Activated gamma-delta T cell treated with Interleukin-2 at 50 U/mL for 16 hours (primary cell): ENCODE measurements at regions not wholly inside any gene's neighbourhood (a gene's known extent, or its start where the extent isn't known, plus 50 kb on each side); places are given as distances from the start of the nearest gene placed in this dataset.

Experiments
- DNase-seq: peaks from one replicate; pipeline ENCODE4 v3.0.0-alpha.2; 2020

DNA sequence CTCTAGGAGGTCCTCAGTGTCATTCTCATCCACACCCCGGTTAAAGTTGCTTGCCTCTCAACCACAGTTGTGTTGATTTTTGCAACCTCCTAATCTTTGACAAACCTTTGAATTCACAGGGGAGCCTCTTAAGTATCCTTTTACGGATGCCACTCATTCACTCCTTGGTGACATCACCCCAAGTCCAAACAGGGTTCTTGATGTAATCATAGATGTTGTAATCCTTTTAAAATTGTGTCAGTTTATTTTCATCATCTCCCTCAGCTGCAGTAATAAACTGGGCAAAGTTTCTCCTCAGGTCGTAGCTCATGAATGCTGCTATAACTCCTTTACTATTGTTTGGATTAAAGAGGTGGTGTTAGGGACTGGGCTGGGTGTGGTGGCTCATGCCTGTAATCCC lies 637.2 kb upstream of the NUDT12 start:
- no peak for DNase-seq

DNA sequence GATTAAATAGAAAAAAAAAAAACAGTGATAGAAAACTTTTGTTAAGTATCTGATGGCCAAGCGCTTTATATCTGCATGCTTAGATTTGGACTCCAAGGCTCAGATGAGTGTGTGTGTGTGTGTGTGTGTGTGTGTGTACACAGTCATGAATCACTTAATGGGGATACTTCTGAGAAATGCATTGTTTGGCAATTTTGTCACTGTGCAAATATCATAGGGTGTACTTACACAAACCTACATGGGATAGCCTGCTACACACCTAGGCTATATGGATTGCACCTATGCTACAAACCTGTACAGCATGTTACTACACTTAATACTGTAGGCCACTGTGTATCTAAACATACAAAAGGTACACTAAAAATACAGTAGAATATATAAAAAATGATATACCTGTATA lies 635.6 kb upstream of the NUDT12 start:
- no peak for DNase-seq

GRCh38 chr5:104189909-104190308 lies 627.3 kb upstream of the NUDT12 start:
- DNase-seq, result no peak

DNA sequence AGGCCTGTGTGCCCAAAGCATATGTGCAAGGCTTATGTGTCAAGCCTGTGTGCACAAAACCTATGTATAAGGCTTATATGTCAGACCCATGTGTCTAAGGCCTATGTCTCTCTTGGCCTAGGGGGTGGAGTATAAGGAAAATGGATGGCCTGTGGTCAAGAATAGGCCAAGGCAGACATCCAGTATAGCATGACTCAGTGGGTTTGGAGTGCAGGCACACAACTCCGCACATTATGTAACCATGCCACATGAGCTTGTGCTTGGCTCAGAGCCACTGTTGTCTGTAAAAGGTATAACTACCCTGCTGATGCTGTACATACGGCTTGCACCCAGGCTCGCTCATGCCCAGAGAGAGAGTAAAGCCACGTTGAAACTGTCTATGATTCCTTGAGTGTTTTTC lies 626.4 kb upstream of the NUDT12 start:
- DNase-seq, result no peak

- DNase-seq, result no peak
Measured at GRCh38 chr5:104187656-104188055, 625.1 kb upstream of the NUDT12 start.

- no peak for DNase-seq
Measured at GRCh38 chr5:104186510-104186909, 623.9 kb upstream of the NUDT12 start.

GRCh38 chr5:104186100-104186499 lies 623.5 kb upstream of the NUDT12 start:
- no peak for DNase-seq

DNA sequence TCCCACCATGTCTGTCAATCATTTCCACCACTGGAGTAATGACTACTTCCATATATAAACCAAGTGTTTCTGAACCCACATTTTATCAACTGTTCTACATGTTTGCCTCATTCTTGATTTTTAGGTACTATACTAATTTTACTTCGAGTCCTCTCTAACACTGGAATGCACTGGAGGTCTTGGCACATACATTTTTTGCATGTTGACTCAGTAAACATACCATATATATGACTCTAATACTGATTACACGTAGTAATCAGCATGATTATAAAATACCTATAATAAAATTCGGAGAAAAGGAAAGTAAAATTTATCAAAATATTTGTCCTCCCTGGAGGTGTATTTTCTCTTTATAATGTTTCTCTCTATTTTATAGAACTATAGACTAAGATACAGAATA lies 621.7 kb upstream of the NUDT12 start:
- no peak for DNase-seq

- DNase-seq, result no peak
Measured at GRCh38 chr5:104178829-104179456, 616.4 kb upstream of the NUDT12 start.

DNA sequence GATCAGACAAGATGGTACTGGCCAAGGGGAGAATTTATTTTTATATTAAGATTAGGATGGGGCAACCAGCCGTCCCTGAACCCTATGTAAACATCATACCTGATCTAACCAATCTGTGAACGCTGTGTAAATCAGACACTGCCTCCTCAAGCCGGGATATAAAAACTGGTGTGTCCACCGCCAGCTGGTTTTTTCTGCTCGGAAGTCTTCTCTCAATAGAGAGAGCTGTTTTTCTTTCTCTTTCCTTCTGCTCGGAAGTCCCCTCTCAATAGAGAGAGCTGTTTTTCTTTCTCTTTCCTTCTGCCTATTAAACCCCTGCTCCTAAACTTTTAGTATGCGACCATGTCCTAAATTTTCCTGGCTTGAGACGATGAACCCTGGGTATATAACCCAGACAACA lies 615.5 kb upstream of the NUDT12 start:
- DNase-seq, result no peak

- DNase-seq, result no peak
Measured at GRCh38 chr5:104177651-104178050, 615.1 kb upstream of the NUDT12 start.

- no peak for DNase-seq
Measured at GRCh38 chr5:104172976-104173375, 610.4 kb upstream of the NUDT12 start.

DNA sequence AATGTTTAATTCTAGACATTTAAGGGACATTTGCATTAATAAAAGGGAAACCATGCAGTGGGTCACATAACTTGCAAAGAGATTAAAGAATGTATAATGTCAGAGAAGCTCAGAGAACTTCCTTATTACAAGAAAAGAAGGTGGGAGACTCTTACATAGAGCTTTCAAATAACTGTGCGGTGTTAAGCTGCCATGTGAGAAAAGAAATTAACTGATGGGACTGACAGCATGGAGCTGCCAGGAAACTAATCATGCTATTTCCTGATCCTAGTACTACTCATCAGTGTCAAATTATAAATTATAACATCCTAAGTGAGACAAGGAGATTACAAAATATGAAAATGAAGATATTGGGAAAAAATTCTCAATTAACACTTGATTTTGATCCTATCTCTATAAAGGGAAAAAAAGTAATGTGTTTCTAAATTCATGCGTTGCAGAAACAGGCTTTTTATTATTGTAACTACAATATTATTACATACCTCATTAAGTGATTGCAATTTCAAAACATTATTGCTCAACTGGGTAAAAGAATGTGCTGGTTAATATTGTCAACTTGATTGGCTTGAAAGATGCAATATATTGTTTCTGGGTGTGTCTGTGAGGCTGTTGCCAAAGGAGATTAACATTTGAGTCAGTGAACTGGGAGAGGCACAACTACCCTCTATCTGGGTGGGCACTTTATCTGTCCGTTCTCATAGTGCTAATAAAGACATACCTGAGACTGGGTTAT lies 609.5 kb upstream of the NUDT12 start:
- no peak for DNase-seq

DNA sequence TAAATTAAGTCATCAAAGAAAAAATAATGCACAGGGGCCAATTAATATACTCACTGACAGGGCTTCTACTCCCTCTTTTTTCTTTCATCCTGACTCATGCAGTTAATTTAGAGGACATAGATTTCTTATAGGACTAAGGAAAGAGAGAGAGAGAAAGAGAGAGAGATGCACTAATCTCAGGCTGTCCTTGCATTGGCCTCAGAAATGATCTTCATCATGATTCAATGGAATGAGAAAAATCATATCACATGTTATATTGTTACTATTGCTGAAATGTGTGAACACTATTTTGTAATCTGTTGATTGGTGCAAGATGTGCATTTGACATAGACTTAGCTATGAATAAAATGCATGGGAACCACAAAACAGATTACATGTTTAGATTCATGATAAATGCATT lies 608.3 kb upstream of the NUDT12 start:
- no peak for DNase-seq

DNA sequence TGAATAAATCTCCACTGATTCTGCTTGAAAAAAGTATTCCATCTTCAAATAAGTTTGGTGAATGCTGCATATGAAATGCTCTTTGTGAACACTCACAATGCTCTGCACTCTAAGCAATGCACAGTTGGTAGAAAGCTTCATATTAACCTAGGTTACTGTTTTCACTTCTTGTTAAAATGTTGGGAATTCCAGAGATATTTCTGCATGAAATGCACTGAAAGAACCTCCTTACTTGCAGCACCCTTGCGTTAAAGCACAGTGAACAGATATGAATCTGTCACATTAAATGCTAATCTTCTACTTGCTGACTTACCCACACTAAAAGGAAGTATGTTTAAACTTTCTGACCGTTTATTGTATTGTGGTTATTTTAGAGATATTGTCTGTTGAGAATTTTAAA lies 584.1 kb upstream of the NUDT12 start:
- DNase-seq, result no peak

DNA sequence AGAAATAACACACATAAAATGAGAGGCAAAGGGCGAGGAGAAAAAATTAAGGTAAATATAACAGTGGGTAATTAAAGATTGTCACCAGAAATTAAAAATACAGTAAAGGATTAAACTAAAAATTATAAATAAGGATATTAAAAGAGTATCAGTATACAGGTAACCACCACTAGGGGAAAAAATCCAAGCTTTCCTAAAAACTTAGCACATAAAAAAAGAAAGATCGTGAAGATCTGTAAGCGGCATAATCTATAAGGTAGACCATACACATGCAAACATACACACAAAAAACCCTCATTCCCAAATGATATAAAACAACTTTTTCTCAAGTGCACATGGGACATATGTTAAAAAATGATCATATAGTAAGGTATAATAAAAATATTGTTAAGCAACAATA lies 577.3 kb upstream of the NUDT12 start:
- no peak for DNase-seq

DNA sequence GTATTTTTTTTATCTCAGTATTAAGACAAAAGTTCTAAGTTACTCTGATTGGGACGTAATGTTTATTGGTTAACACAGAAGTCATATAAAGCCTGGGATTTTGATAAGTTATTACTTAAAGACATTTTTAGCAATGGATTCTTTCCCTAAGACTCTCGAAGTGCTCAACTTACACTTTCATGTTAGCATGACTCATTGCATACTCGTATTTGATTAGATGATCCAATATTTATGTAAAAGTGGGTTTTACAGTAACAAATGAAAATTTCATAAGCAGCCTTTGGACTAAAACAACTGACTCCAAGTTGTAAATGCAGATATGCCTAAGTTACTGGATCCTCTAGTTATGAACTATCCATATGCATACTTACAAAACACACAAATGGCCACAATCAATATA lies 567.7 kb upstream of the NUDT12 start:
- no peak for DNase-seq

GRCh38 chr5:104128348-104128747 lies 565.8 kb upstream of the NUDT12 start:
- DNase-seq, result no peak

DNA sequence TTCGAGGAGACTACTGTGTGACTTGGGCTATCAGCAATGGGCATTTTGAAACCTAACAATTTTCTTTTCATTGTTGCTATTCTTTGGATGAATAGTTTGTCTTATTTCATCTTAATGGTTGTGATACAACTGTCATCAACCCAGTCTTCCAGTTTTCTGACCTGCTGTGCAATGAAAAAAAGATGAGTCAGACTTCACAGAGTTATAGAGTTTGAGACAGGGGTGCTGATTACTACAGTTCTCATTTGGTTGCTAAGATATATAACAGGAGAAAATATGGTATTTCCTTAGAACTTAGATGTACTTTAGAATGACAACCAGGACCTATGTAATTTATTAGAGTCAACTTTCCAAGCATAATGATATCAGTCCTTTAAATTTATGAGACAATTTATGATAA lies 564.4 kb upstream of the NUDT12 start:
- DNase-seq, result no peak

DNA sequence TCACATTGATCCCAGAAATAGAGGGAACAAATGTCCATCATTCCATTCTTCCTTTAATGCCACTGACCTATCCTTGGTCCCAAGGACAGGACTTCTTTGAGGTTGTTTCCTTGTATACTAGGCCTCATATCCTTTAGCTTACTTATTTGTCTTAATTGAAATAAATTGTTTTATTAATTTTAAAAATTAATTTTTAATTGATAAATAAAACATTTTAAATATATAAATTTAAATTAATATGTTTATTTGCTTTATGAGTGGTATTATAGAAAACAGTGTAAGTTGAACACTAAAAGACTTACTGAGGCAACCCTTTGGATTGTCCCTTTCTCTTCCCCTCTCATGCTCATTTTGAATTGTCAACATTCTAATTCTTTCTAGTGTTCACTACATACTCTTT lies 556.9 kb upstream of the NUDT12 start:
- DNase-seq, result no peak

DNA sequence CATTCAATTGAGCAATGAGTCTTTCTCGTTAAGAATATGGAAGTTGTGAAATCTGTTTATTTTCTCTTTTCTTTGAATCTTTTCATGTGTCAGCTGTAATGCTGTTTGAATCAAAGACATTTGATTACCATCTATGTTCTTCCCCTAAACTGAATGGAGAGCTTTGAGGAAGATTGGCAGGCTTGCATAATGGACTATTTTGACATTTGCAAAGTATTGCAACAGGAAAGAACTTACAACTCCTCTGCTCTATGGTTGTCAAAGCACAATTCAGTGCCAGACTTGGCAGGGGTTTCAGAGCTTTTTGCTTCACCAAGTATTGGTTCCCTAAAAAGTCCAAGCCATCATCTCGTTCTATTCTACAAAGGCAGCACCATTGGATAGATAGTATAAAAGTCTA lies 549.0 kb upstream of the NUDT12 start:
- no peak for DNase-seq

- no peak for DNase-seq
Measured at GRCh38 chr5:104096451-104096850, 533.9 kb upstream of the NUDT12 start.

GRCh38 chr5:104095527-104095926 lies 532.9 kb upstream of the NUDT12 start:
- DNase-seq, result no peak

GRCh38 chr5:104088876-104089778 lies 526.5 kb upstream of the NUDT12 start:
- no peak for DNase-seq
